ENCODE measurements at regions not wholly inside any gene's neighbourhood (a gene's known extent, or its start where the extent isn't known, plus 50 kb on each side); places are given as distances from the start of the nearest gene placed in this dataset.

GRCh38 chr18:28485918-28486317 is 309.0 kb upstream of the CDH2 start:
- no peak for DNase-seq (ENCODE audit: low read depth in 2 of 2)
- no peak for TF ChIP-seq CTCF (IDR thresholded peaks at IDR 0.05; ENCODE audit: low read depth, low read length)
- no peak overlapping the region for H3K4me3 ChIP-seq (replicated peaks in 1 of 2; ENCODE audit: low read depth in 2 of 2, low read length in 2 of 2)

GRCh38 chr18:28485210-28485801 is 308.4 kb upstream of the CDH2 start:
- DNase-seq (ENCODE audit: low read depth in 2 of 2), result no peak
- no peak for TF ChIP-seq CTCF (IDR thresholded peaks at IDR 0.05; ENCODE audit: low read depth, low read length)
- no peak overlapping the region for H3K4me3 ChIP-seq (replicated peaks in 1 of 2; ENCODE audit: low read depth in 2 of 2, low read length in 2 of 2)

- TF ChIP-seq CTCF (IDR thresholded peaks at IDR 0.05; ENCODE audit: low read depth, low read length), result no peak
- no peak for DNase-seq (ENCODE audit: low read depth in 2 of 2)
- no peak overlapping the region for H3K4me3 ChIP-seq (replicated peaks in 1 of 2; ENCODE audit: low read depth in 2 of 2, low read length in 2 of 2)
Measured at GRCh38 chr18:28478531-28478930, 301.6 kb upstream of the CDH2 start.

- H3K4me3 ChIP-seq (replicated peaks in 1 of 2; ENCODE audit: low read depth in 2 of 2, low read length in 2 of 2), result no peak overlapping the region
- no peak for TF ChIP-seq CTCF (IDR thresholded peaks at IDR 0.05; ENCODE audit: low read depth, low read length)
- DNase-seq (ENCODE audit: low read depth in 2 of 2), result no peak
Measured at GRCh38 chr18:28476302-28476701, 299.4 kb upstream of the CDH2 start.

GRCh38 chr18:28469946-28470345 is 293.0 kb upstream of the CDH2 start:
- no peak for TF ChIP-seq CTCF (IDR thresholded peaks at IDR 0.05; ENCODE audit: low read depth, low read length)
- no peak for DNase-seq (ENCODE audit: low read depth in 2 of 2)

GRCh38 chr18:28468901-28469300 is 292.0 kb upstream of the CDH2 start:
- DNase-seq (ENCODE audit: low read depth in 2 of 2), result peak in 1 of 2 donors; percentile 29
- no peak overlapping the region for H3K4me3 ChIP-seq (replicated peaks in 1 of 2; ENCODE audit: low read depth in 2 of 2, low read length in 2 of 2)
- TF ChIP-seq CTCF (IDR thresholded peaks at IDR 0.05; ENCODE audit: low read depth, low read length), result no peak

More at GRCh38 chr18:28469946-28470345, 293.0 kb upstream of the CDH2 start:
- no peak overlapping the region for H3K4me3 ChIP-seq (replicated peaks in 1 of 2; ENCODE audit: low read depth in 2 of 2, low read length in 2 of 2)

GRCh38 chr18:28466204-28466603 is 289.3 kb upstream of the CDH2 start:
- peak in 1 of 2 donors; percentile 15 for DNase-seq (ENCODE audit: low read depth in 2 of 2)
- H3K4me3 ChIP-seq (replicated peaks in 1 of 2; ENCODE audit: low read depth in 2 of 2, low read length in 2 of 2), result no peak overlapping the region
- no peak for TF ChIP-seq CTCF (IDR thresholded peaks at IDR 0.05; ENCODE audit: low read depth, low read length)
